AG04450 (cell line): ENCODE measurements at regions not wholly inside any gene's neighbourhood (a gene's known extent, or its start where the extent isn't known, plus 50 kb on each side); places are given as distances from the start of the nearest gene placed in this dataset.

Source experiments
- CTCF ChIA-PET: fragments of 300-600, 350-600 bp; formaldehyde crosslinking; extraction: SDS; loops from one replicate; lab custom pipeline; 2022; ENCODE audit warnings: antibody characterized with exemption, inconsistent platforms; lab: Charles Lee
- POLR2A ChIA-PET: fragments of 350-600 bp; formaldehyde crosslinking; extraction: SDS; loops from one replicate; lab custom pipeline; 2021; ENCODE audit warnings: antibody characterized with exemption, inconsistent platforms; lab: Yijun Ruan, JAX
- DNase-seq: peaks from one replicate; pipeline ENCODE4 v3.0.0-alpha.2; 2011; ENCODE audit warnings: low read depth, low spot score
- H3K27ac ChIP-seq: one replicate; pipeline ENCODE4 v1.5.1; 2012; ENCODE audit warnings: low read depth, low read length, control low read depth
- H3K27me3 ChIP-seq: one replicate; pipeline ENCODE4 v1.6.0; 2012; ENCODE audit warnings: low read length; ENCODE audit not compliant: control insufficient read depth, insufficient read depth
- H3K4me3 ChIP-seq: 2 replicates; pipeline ENCODE4 v1.5.1; 2011; ENCODE audit warnings: mild to moderate bottlenecking, low read depth, low read length, control low read depth
- H3K9me3 ChIP-seq: 2 replicates; pipeline ENCODE4 v1.5.1; 2012; ENCODE audit warnings: low read length; ENCODE audit not compliant: control insufficient read depth, insufficient read depth
- CTCF ChIP-seq: IDR thresholded peaks from 2 replicates; pipeline ENCODE4 v1.5.1; 2011; ENCODE audit warnings: low read depth, low read length, control low read depth, inconsistent platforms

- no peaks in the 10 kb centered on the region for H3K27me3 ChIP-seq
- TF ChIP-seq CTCF: no peak
- DNase-seq: no peak
- H3K9me3 ChIP-seq: no peaks in the 10 kb centered on the region
- no peak overlapping the region for H3K4me3 ChIP-seq
- ChIA-PET CTCF (interaction anchor here (0.6 kb wide), 1 partner anchor 506 kb away, joined by 3 read pairs; no protein-coding TSS in a partner anchor), POLR2A (no interaction called here)
- H3K27ac ChIP-seq: no peak overlapping the region
These were observed 979.0 kb upstream of the PIK3C3 start for GRCh38 chr18:40976050-40976449.

GRCh38 chr18:40974448-40974847 lies 980.6 kb upstream of the PIK3C3 start:
- Histone ChIP-seq H3K27ac (no peak overlapping the region), H3K4me3 (no peak overlapping the region), H3K27me3 (no peaks in the 10 kb centered on the region), H3K9me3 (no peaks in the 10 kb centered on the region)
- DNase-seq: no peak
- CTCF ChIA-PET: no interaction called here
- no peak for TF ChIP-seq CTCF
- POLR2A ChIA-PET: no interaction called here

- no peak overlapping the region for H3K27ac ChIP-seq
- DNase-seq: no peak
- no peak for TF ChIP-seq CTCF
- no peak overlapping the region for H3K4me3 ChIP-seq
- H3K9me3 ChIP-seq: no peaks in the 10 kb centered on the region
- POLR2A ChIA-PET: no interaction called here
- H3K27me3 ChIP-seq: no peaks in the 10 kb centered on the region
- CTCF ChIA-PET: no interaction called here
These were observed 992.2 kb upstream of the PIK3C3 start for GRCh38 chr18:40962784-40963183.

GRCh38 chr18:40957533-40958070 lies 997.4 kb upstream of the PIK3C3 start:
- POLR2A ChIA-PET: no interaction called here
- Histone ChIP-seq H3K4me3 (no peak overlapping the region), H3K27ac (no peak overlapping the region), H3K9me3 (peaks cover 5% of the 10 kb centered on the region; the same call in 1 of the 2 replicates), H3K27me3 (no peaks in the 10 kb centered on the region)
- TF ChIP-seq CTCF: peak; percentile 24; the same call in 1 of the 2 replicates
- DNase-seq: peak; percentile 6
- CTCF ChIA-PET: interaction anchor here (1.4 to 1.6 kb wide), 2 partner anchors 22 to 434 kb away, joined by 6 to 7 read pairs; no protein-coding TSS in a partner anchor

GRCh38 chr18:40956213-40956612 lies 998.8 kb upstream of the PIK3C3 start:
- POLR2A ChIA-PET: no interaction called here
- Histone ChIP-seq H3K27ac (no peak overlapping the region), H3K27me3 (no peaks in the 10 kb centered on the region), H3K4me3 (no peak overlapping the region), H3K9me3 (peaks cover 5% of the 10 kb centered on the region; the same call in 1 of the 2 replicates)
- DNase-seq: no peak
- TF ChIP-seq CTCF: no peak
- CTCF ChIA-PET: no interaction called here
